ENCODE measurements at regions not wholly inside any gene's neighbourhood (a gene's known extent, or its start where the extent isn't known, plus 50 kb on each side); places are given as distances from the start of the nearest gene placed in this dataset.

DNA sequence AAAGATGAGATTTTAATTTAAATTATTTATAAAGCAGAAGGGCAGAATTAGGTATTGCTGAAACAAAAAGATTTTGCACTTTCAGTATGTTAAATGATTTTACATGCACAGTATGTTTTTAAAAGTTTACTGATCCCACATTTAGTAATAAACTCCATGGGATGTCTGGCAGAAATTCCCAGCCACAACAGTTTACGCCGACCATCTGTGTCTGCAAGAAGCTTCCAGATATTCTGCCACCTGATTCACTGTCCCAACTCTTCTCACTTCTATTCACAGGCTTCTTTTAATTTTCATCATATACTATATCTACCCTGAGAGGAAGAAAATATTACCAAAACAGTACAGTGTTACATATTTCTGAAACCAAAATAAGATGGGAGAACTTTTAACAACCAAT, 115.8 kb upstream of the IQCM start:
- intact Hi-C loops (cut with micrococcal nuclease) (no loop called here), in situ Hi-C loops (cut with MboI) (no loop called here)
- Histone ChIP-seq H2AFZ (ENCODE audit: low read depth, low read length) (no peak overlapping the region), H3K79me2 (ENCODE audit: control insufficient read depth, insufficient read depth, low read length) (no peaks in the 10 kb centered on the region), H3K27me3 (ENCODE audit: control insufficient read depth in 2 of 2, insufficient read depth in 2 of 2, low read length in 2 of 2) (no peaks in the 10 kb centered on the region), H3K9ac (ENCODE audit: insufficient read depth in 1 of 2, low read depth in 2 of 2, low read length in 2 of 2) (no peak overlapping the region), H3K9me3 (replicated peaks; ENCODE audit: control insufficient read depth, insufficient read depth, low read depth, low read length) (no peaks in the 10 kb centered on the region), H3K27ac (ENCODE audit: extremely low read depth, low read depth, low read length) (no peak overlapping the region), H3K9me1 (ENCODE audit: control insufficient read depth, insufficient read depth, low read length) (no peaks in the 10 kb centered on the region), H3K4me1 (replicated peaks in 1 of 2; ENCODE audit: control insufficient read depth in 2 of 2, insufficient read depth in 2 of 2, low read length in 2 of 2) (no peaks in the 10 kb centered on the region), H3K4me3 (no peak overlapping the region), H4K20me1 (replicated peaks; ENCODE audit: control insufficient read depth, insufficient read depth, low read length) (no peaks in the 10 kb centered on the region), H3K4me2 (ENCODE audit: insufficient read depth, low read length) (no peak overlapping the region), H3K36me3 (ENCODE audit: control insufficient read depth, insufficient read depth, low read length) (no peaks in the 10 kb centered on the region)
- no peak for FAIRE-seq
- no TSS peak for BruUV-seq (replicated peaks)
- no peak for DNase-seq (ENCODE audit: extremely low read depth in 1 of 4, low spot score in 3 of 4)
- WGBS (ENCODE audit: insufficient coverage, low coverage, missing lambda C conversion rate) = 4% methylated on average over 2 of the region's 2 CpGs
- TF ChIP-seq PHB (CRISPR knock-in tag; IDR thresholded peaks at IDR 0.05) (no peak), SREBF1 (IDR thresholded peaks at IDR 0.05; ENCODE audit: borderline replicate concordance, low read depth, low read length) (no peak), E2F3 (CRISPR knock-in tag; IDR thresholded peaks at IDR 0.05) (no peak), ZNF695 (CRISPR knock-in tag; IDR thresholded peaks at IDR 0.05) (no peak), NR2C1 (IDR thresholded peaks at IDR 0.05) (no peak), NR2C1 (tag; IDR thresholded peaks at IDR 0.05) (no peak), FOXK1 (CRISPR knock-in tag; IDR thresholded peaks at IDR 0.05; ENCODE audit: borderline replicate concordance) (no peak)
- TF ChIP-seq, protein P1, sequence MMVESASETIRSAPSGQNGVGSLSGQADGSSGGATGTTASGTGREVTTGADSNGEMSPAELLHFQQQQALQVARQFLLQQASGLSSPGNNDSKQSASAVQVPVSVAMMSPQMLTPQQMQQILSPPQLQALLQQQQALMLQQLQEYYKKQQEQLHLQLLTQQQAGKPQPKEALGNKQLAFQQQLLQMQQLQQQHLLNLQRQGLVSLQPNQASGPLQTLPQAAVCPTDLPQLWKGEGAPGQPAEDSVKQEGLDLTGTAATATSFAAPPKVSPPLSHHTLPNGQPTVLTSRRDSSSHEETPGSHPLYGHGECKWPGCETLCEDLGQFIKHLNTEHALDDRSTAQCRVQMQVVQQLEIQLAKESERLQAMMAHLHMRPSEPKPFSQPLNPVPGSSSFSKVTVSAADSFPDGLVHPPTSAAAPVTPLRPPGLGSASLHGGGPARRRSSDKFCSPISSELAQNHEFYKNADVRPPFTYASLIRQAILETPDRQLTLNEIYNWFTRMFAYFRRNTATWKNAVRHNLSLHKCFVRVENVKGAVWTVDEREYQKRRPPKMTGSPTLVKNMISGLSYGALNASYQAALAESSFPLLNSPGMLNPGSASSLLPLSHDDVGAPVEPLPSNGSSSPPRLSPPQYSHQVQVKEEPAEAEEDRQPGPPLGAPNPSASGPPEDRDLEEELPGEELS (CRISPR knock-in tag; IDR thresholded peaks at IDR 0.05; ENCODE audit: borderline replicate concordance) = no peak
- TF ChIP-seq, protein P2, sequence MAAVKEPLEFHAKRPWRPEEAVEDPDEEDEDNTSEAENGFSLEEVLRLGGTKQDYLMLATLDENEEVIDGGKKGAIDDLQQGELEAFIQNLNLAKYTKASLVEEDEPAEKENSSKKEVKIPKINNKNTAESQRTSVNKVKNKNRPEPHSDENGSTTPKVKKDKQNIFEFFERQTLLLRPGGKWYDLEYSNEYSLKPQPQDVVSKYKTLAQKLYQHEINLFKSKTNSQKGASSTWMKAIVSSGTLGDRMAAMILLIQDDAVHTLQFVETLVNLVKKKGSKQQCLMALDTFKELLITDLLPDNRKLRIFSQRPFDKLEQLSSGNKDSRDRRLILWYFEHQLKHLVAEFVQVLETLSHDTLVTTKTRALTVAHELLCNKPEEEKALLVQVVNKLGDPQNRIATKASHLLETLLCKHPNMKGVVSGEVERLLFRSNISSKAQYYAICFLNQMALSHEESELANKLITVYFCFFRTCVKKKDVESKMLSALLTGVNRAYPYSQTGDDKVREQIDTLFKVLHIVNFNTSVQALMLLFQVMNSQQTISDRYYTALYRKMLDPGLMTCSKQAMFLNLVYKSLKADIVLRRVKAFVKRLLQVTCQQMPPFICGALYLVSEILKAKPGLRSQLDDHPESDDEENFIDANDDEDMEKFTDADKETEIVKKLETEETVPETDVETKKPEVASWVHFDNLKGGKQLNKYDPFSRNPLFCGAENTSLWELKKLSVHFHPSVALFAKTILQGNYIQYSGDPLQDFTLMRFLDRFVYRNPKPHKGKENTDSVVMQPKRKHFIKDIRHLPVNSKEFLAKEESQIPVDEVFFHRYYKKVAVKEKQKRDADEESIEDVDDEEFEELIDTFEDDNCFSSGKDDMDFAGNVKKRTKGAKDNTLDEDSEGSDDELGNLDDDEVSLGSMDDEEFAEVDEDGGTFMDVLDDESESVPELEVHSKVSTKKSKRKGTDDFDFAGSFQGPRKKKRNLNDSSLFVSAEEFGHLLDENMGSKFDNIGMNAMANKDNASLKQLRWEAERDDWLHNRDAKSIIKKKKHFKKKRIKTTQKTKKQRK (IDR thresholded peaks at IDR 0.05; ENCODE audit: borderline replicate concordance, low read depth, low read length) = no peak
- TF ChIP-seq, protein P3, sequence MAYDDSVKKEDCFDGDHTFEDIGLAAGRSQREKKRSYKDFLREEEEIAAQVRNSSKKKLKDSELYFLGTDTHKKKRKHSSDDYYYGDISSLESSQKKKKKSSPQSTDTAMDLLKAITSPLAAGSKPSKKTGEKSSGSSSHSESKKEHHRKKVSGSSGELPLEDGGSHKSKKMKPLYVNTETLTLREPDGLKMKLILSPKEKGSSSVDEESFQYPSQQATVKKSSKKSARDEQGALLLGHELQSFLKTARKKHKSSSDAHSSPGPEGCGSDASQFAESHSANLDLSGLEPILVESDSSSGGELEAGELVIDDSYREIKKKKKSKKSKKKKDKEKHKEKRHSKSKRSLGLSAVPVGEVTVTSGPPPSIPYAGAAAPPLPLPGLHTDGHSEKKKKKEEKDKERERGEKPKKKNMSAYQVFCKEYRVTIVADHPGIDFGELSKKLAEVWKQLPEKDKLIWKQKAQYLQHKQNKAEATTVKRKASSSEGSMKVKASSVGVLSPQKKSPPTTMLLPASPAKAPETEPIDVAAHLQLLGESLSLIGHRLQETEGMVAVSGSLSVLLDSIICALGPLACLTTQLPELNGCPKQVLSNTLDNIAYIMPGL (CRISPR knock-in tag; IDR thresholded peaks at IDR 0.05) = no peak
- ChIA-PET CTCF (ENCODE audit: low intra/inter-chr PET ratio) (no interaction called here), POLR2A (no interaction called here)
- ATAC-seq = no peak

Data from K562 (cell line).